HUES48 (cell line): ENCODE measurements at regions not wholly inside any gene's neighbourhood (a gene's known extent, or its start where the extent isn't known, plus 50 kb on each side); places are given as distances from the start of the nearest gene placed in this dataset.
"Not testable (repeated sequence)": the region's sequence is repeated elsewhere in the genome, so short reads cannot be mapped to it uniquely, and the experiment has no call there.

ENCODE experiments used
- H3K27ac ChIP-seq: one replicate; pipeline ENCODE4 v1.7.0; 2013; ENCODE audit warnings: low read depth, low read length, inconsistent platforms
- H3K27me3 ChIP-seq: 2 replicates; pipeline ENCODE4 v1.6.1; 2013; ENCODE audit warnings: mild to moderate bottlenecking, low read length; ENCODE audit not compliant: control insufficient read depth, insufficient read depth
- H3K36me3 ChIP-seq: 2 replicates; pipeline ENCODE4 v1.6.1; 2013; ENCODE audit warnings: low read length; ENCODE audit not compliant: control insufficient read depth, insufficient read depth
- H3K4me1 ChIP-seq: 2 replicates; pipeline ENCODE4 v1.6.1; 2013; ENCODE audit warnings: mild to moderate bottlenecking, low read length; ENCODE audit not compliant: control insufficient read depth, insufficient read depth
- H3K4me3 ChIP-seq: 2 replicates; pipeline ENCODE4 v1.5.1; 2013; ENCODE audit warnings: mild to moderate bottlenecking, low read depth, low read length
- H3K9ac ChIP-seq: 2 replicates; pipeline ENCODE4 v1.6.1; 2013; ENCODE audit warnings: mild to moderate bottlenecking, low read depth, low read length, moderate library complexity
- H3K9me3 ChIP-seq: 2 replicates; pipeline ENCODE4 v1.6.1; 2013; ENCODE audit warnings: low read length; ENCODE audit not compliant: control insufficient read depth, insufficient read depth

DNA sequence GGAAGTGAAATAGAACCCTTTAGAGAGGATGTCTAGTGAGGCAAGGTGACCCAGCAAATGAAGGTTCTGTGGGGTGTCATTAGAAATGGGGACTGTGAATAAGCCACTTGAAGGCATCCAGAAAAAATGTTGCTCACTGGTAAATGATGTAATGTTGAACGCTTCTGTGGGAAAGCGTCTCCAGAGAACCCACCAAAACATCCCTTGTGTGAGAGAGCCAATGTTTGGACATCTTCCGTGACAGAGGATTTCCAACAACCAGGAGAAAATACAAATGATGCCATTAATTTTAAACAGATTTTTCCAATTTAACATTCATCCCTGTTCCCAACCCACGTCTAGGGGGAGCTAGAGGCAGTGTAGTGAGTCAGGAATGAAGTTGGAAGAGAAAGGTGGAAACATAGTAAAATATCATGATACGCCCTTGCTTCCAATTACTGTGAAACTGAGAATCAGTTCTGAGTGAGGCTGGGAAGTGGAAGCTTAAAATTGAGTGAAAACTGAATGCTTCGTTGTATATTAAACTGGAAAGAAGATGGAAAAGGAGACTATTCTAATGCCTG is 584.2 kb downstream of the CD109 start:
- Histone ChIP-seq H3K4me1 (no peaks in the 10 kb centered on the region), H3K27ac (no peak overlapping the region), H3K36me3 (no peaks in the 10 kb centered on the region), H3K27me3 (no peaks in the 10 kb centered on the region), H3K9me3 (no peaks in the 10 kb centered on the region), H3K9ac (no peak overlapping the region), H3K4me3 (no peak overlapping the region)

GRCh38 chr6:74277777-74278186 is 581.8 kb downstream of the CD109 start:
- no peaks in the 10 kb centered on the region for H3K4me1 ChIP-seq
- H3K9ac ChIP-seq: no peak overlapping the region
- H3K27me3 ChIP-seq: no peaks in the 10 kb centered on the region
- no peaks in the 10 kb centered on the region for H3K36me3 ChIP-seq
- no peaks in the 10 kb centered on the region for H3K9me3 ChIP-seq
- H3K27ac ChIP-seq: no peak overlapping the region
- no peak overlapping the region for H3K4me3 ChIP-seq

GRCh38 chr6:74273541-74273940 is 577.5 kb downstream of the CD109 start:
- H3K9me3 ChIP-seq: no peaks in the 10 kb centered on the region
- H3K9ac ChIP-seq: no peak overlapping the region
- no peaks in the 10 kb centered on the region for H3K36me3 ChIP-seq
- H3K4me3 ChIP-seq: no peak overlapping the region
- H3K4me1 ChIP-seq: peaks cover 6% of the 10 kb centered on the region; the same call in 1 of the 2 replicates
- H3K27ac ChIP-seq: no peak overlapping the region
- no peaks in the 10 kb centered on the region for H3K27me3 ChIP-seq

DNA sequence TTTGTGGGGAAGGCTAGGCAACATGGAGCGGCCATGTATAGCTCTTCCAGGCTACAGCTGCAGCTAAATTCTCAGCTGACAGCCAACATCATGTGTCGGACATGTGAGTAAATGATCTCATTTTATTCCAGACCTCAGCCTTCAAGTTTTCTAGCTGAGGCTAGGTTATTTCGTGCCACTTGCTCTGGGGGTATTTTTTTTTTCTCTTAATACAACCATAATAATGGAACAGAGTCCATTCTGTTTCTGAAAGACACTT is 573.5 kb downstream of the CD109 start:
- H3K4me3 ChIP-seq: no peak overlapping the region
- peaks cover 6% of the 10 kb centered on the region; the same call in 1 of the 2 replicates for H3K4me1 ChIP-seq
- no peak overlapping the region for H3K9ac ChIP-seq
- H3K27ac ChIP-seq: no peak overlapping the region
- H3K36me3 ChIP-seq: no peaks in the 10 kb centered on the region
- H3K9me3 ChIP-seq: no peaks in the 10 kb centered on the region
- no peaks in the 10 kb centered on the region for H3K27me3 ChIP-seq

DNA sequence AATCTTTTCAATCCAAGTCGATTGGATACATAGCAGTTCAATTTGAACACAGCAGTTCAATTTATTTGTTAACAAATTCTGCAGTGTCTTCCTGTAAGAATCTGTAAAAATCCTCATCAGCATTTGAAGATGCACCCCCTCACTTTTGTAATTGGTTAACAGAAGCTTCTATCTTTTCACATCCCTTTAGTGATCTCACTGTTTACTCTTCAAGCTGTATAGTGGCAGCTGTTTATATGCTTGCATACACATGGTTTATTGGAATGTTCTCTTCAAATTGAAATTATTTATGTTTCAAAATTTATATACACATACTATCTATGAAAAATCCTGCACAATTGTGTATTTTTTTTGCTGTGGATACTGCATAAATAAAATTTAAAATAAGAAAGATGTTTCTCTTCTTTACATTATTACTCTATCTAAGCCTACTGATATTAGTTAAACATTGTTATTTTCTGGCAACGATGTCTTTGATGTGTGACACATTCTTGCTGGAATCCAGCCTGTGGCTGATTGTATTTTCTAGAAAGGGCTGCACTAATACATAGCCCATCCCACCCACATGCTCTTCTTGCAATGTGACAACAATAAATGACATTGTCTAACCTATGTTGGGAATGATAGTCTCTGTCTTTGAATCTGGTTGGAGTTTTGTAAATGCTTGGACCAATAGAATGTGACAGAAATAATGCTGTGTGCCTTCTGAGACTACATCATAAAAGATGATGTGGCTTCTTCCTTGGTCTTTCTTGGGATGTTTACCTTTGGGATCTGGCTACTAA is 573.0 kb downstream of the CD109 start:
- no peaks in the 10 kb centered on the region for H3K9me3 ChIP-seq
- H3K27me3 ChIP-seq: no peaks in the 10 kb centered on the region
- no peak overlapping the region for H3K9ac ChIP-seq
- H3K36me3 ChIP-seq: no peaks in the 10 kb centered on the region
- H3K4me3 ChIP-seq: no peak overlapping the region
- no peak overlapping the region for H3K27ac ChIP-seq
- peaks cover 6% of the 10 kb centered on the region; the same call in 1 of the 2 replicates for H3K4me1 ChIP-seq

DNA sequence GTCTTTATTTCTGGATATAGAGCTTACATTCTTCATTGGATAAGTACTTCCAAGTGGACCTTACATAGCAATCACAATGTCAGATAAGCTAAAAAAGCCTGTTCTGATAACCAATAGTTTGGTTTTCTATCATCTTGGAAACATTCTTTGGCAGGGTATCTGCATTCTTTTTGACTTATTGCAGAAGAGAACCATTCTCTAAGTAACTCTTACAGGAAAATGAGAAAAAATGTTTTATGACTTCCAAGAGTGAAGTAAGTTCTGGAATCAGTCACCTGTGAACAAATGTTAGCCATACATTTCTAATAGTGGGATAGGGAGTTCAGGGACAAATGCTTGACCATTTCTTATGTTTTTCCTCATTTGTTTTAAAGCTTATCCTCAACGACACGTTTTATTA is 564.0 kb downstream of the CD109 start:
- no peak overlapping the region for H3K27ac ChIP-seq
- H3K4me1 ChIP-seq: no peaks in the 10 kb centered on the region
- no peaks in the 10 kb centered on the region for H3K36me3 ChIP-seq
- no peaks in the 10 kb centered on the region for H3K27me3 ChIP-seq
- H3K9me3 ChIP-seq: peaks cover 4% of the 10 kb centered on the region; the same call in 1 of the 2 replicates
- no peak overlapping the region for H3K4me3 ChIP-seq
- H3K9ac ChIP-seq: no peak overlapping the region

- Histone ChIP-seq H3K4me3 (no peak overlapping the region), H3K27me3 (no peaks in the 10 kb centered on the region), H3K27ac (no peak overlapping the region), H3K36me3 (no peaks in the 10 kb centered on the region), H3K4me1 (no peaks in the 10 kb centered on the region), H3K9ac (no peak overlapping the region), H3K9me3 (peaks cover 4% of the 10 kb centered on the region; the same call in 1 of the 2 replicates)
Measured at GRCh38 chr6:74256781-74257180, 560.8 kb downstream of the CD109 start.

DNA sequence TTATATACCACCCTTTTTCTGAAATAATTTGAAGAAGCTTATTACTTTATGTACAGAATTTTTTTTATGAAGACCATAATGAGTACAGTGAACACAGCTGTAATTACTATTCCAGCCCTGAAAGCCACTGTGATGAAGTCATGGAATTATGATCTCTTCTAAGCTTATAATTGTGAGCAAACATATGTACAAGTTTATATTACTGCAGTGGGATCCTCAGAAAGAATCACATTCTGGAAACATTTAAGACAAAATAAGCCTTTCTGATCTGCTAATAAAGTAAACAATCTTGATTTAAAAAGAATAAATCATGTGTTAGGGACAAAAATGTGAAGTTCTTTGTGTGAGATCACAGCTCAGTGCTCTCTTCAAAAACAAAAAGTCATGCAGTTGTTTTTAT is 560.4 kb downstream of the CD109 start:
- Histone ChIP-seq H3K27ac (no peak overlapping the region), H3K9ac (no peak overlapping the region)

GRCh38 chr6:74255007-74255406 is 559.0 kb downstream of the CD109 start:
- H3K27me3 ChIP-seq, H3K9ac ChIP-seq, H3K4me1 ChIP-seq, H3K9me3 ChIP-seq, H3K4me3 ChIP-seq, H3K36me3 ChIP-seq, H3K27ac ChIP-seq: not testable (repeated sequence)

More for the DNA sequence above, 560.4 kb downstream of the CD109 start:
- Histone ChIP-seq H3K4me1 (no peaks in the 10 kb centered on the region), H3K9me3 (peaks cover 4% of the 10 kb centered on the region; the same call in 1 of the 2 replicates), H3K36me3 (no peaks in the 10 kb centered on the region), H3K27me3 (no peaks in the 10 kb centered on the region), H3K4me3 (no peak overlapping the region)

DNA sequence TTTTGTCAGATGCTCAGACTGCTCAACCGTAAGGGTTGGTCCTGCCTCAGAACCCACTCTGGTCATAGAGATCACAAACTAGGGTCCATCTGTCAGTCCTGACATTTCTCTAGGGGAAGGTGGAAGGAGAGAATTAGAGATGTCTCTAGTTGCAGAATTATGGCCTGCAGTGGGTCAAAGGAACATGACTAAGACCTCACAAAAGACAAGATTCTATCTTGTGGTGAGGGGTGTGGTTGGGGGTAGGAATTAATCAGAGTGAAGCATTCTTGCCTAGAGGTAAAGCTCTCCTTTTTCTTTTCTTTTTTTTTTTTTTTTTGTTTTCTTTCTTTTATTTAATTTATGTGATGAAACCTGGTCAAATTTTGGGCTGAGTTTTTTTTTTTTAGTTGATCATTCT is 558.1 kb downstream of the CD109 start:
- not testable (repeated sequence) for H3K36me3 ChIP-seq

DNA sequence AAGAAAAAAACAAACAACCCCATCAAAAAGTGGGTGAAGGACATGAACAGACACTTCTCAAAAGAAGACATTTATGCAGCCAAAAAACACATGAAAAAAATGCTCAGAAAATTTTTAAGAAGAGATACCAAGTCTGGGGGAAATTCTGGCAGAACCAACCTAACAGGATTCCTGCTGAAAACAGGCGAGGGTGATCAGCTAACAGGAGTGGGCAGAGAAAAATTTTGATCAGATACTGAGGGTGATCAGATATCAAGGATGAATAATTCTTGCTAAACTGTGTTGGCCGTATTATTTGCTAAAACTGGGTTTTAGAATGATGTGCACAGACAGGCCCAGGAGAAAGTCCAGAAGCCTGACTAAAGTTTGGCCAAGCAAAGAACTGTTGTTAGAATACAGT is 557.3 kb downstream of the CD109 start:
- peaks cover 3% of the 10 kb centered on the region; the same call in 1 of the 2 replicates for H3K9me3 ChIP-seq
- H3K36me3 ChIP-seq: no peaks in the 10 kb centered on the region
- no peak overlapping the region for H3K9ac ChIP-seq
- H3K4me1 ChIP-seq: peaks cover 5% of the 10 kb centered on the region; the same call in 1 of the 2 replicates
- no peak overlapping the region for H3K27ac ChIP-seq
- no peak overlapping the region for H3K4me3 ChIP-seq
- no peaks in the 10 kb centered on the region for H3K27me3 ChIP-seq

More for the DNA sequence above, 558.1 kb downstream of the CD109 start:
- H3K27me3 ChIP-seq, H3K9ac ChIP-seq, H3K4me3 ChIP-seq, H3K9me3 ChIP-seq, H3K27ac ChIP-seq, H3K4me1 ChIP-seq: not testable (repeated sequence)
